ENCODE measurements at regions not wholly inside any gene's neighbourhood (a gene's known extent, or its start where the extent isn't known, plus 50 kb on each side); places are given as distances from the start of the nearest gene placed in this dataset.

- no peaks in the 10 kb centered on the region for H3K4me1 ChIP-seq (ENCODE audit: low read depth, poor library complexity, severe bottlenecking)
- H4K20me1 ChIP-seq (ENCODE audit: insufficient read depth) = no peaks in the 10 kb centered on the region
- H3K9ac ChIP-seq = no peak overlapping the region
- no peak overlapping the region for H3K27ac ChIP-seq
- no peaks in the 10 kb centered on the region for H3K79me2 ChIP-seq (ENCODE audit: insufficient read depth, low read depth)
- H2AFZ ChIP-seq (ENCODE audit: low read depth) = no peak overlapping the region
- H3K27me3 ChIP-seq (ENCODE audit: insufficient read depth, low read depth) = no peaks in the 10 kb centered on the region
- H3K4me2 ChIP-seq = no peak overlapping the region
- H3K4me3 ChIP-seq (IDR thresholded peaks at IDR 0.05; ENCODE audit: insufficient read depth, low read depth, low read length) = no peak overlapping the region
- no peak for TF ChIP-seq CTCF (conservative IDR thresholded peaks at IDR 0.05; ENCODE audit: low read depth, low read length)
- no peaks in the 10 kb centered on the region for H3K36me3 ChIP-seq (ENCODE audit: insufficient read depth)
Measured at GRCh38 chr16:77488652-77489051, 53.8 kb upstream of the ADAMTS18 start.

- TF ChIP-seq CTCF (conservative IDR thresholded peaks at IDR 0.05; ENCODE audit: low read depth, low read length) = no peak
- no peak overlapping the region for H3K27ac ChIP-seq
- H3K27me3 ChIP-seq (ENCODE audit: insufficient read depth, low read depth) = no peaks in the 10 kb centered on the region
Measured at GRCh38 chr16:77491091-77491490, 56.3 kb upstream of the ADAMTS18 start.

DNA sequence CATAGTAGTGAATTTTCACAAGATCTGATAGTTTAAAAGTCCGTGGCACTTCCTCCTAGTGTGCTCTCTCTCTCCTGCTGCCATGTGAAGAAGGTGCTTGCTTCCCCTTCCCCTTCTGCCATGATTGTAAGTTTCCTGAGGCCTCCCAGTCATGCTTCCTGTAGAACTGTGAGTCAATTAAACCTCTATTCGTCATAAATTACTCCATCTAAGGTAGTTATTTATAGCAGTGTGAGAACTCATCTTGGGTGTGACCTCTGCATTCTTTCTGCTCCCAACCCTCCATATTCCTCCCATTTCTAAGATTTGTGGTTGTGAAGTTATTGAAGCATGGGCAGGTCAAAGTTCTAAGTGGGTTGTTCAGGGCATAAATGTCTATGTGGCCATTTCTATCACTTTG is 62.1 kb upstream of the ADAMTS18 start:
- Histone ChIP-seq H3K4me3 (IDR thresholded peaks at IDR 0.05; ENCODE audit: insufficient read depth, low read depth, low read length) (no peak overlapping the region), H3K27ac (no peak overlapping the region), H3K27me3 (ENCODE audit: insufficient read depth, low read depth) (no peaks in the 10 kb centered on the region), H4K20me1 (ENCODE audit: insufficient read depth) (no peaks in the 10 kb centered on the region), H3K4me2 (no peak overlapping the region), H2AFZ (ENCODE audit: low read depth) (no peak overlapping the region), H3K4me1 (ENCODE audit: low read depth, poor library complexity, severe bottlenecking) (no peaks in the 10 kb centered on the region), H3K9ac (no peak overlapping the region), H3K79me2 (ENCODE audit: insufficient read depth, low read depth) (no peaks in the 10 kb centered on the region), H3K36me3 (ENCODE audit: insufficient read depth) (no peaks in the 10 kb centered on the region)
- TF ChIP-seq CTCF (conservative IDR thresholded peaks at IDR 0.05; ENCODE audit: low read depth, low read length) = no peak

More at GRCh38 chr16:77491091-77491490, 56.3 kb upstream of the ADAMTS18 start:
- no peaks in the 10 kb centered on the region for H4K20me1 ChIP-seq (ENCODE audit: insufficient read depth)
- no peak overlapping the region for H3K4me3 ChIP-seq (IDR thresholded peaks at IDR 0.05; ENCODE audit: insufficient read depth, low read depth, low read length)
- H3K4me1 ChIP-seq (ENCODE audit: low read depth, poor library complexity, severe bottlenecking) = no peaks in the 10 kb centered on the region
- no peak overlapping the region for H3K9ac ChIP-seq
- H2AFZ ChIP-seq (ENCODE audit: low read depth) = no peak overlapping the region
- H3K36me3 ChIP-seq (ENCODE audit: insufficient read depth) = no peaks in the 10 kb centered on the region
- H3K4me2 ChIP-seq = no peak overlapping the region
- no peaks in the 10 kb centered on the region for H3K79me2 ChIP-seq (ENCODE audit: insufficient read depth, low read depth)

GRCh38 chr16:77499373-77500285 is 64.8 kb upstream of the ADAMTS18 start:
- Histone ChIP-seq H2AFZ (ENCODE audit: low read depth) (no peak overlapping the region), H3K36me3 (ENCODE audit: insufficient read depth) (no peaks in the 10 kb centered on the region), H3K4me1 (ENCODE audit: low read depth, poor library complexity, severe bottlenecking) (no peaks in the 10 kb centered on the region), H3K27me3 (ENCODE audit: insufficient read depth, low read depth) (no peaks in the 10 kb centered on the region), H3K4me3 (IDR thresholded peaks at IDR 0.05; ENCODE audit: insufficient read depth, low read depth, low read length) (no peak overlapping the region), H4K20me1 (ENCODE audit: insufficient read depth) (no peaks in the 10 kb centered on the region), H3K9ac (no peak overlapping the region), H3K79me2 (ENCODE audit: insufficient read depth, low read depth) (no peaks in the 10 kb centered on the region), H3K4me2 (no peak overlapping the region), H3K27ac (no peak overlapping the region)
- no peak for TF ChIP-seq CTCF (conservative IDR thresholded peaks at IDR 0.05; ENCODE audit: low read depth, low read length)
